ENCODE measurements at regions not wholly inside any gene's neighbourhood (a gene's known extent, or its start where the extent isn't known, plus 50 kb on each side); places are given as distances from the start of the nearest gene placed in this dataset.

GRCh38 chr10:83915801-83916200, 223.5 kb upstream of the GHITM start:
- TF ChIP-seq, protein P1, sequence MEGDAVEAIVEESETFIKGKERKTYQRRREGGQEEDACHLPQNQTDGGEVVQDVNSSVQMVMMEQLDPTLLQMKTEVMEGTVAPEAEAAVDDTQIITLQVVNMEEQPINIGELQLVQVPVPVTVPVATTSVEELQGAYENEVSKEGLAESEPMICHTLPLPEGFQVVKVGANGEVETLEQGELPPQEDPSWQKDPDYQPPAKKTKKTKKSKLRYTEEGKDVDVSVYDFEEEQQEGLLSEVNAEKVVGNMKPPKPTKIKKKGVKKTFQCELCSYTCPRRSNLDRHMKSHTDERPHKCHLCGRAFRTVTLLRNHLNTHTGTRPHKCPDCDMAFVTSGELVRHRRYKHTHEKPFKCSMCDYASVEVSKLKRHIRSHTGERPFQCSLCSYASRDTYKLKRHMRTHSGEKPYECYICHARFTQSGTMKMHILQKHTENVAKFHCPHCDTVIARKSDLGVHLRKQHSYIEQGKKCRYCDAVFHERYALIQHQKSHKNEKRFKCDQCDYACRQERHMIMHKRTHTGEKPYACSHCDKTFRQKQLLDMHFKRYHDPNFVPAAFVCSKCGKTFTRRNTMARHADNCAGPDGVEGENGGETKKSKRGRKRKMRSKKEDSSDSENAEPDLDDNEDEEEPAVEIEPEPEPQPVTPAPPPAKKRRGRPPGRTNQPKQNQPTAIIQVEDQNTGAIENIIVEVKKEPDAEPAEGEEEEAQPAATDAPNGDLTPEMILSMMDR (IDR thresholded peaks at IDR 0.05; ENCODE audit: low read length) = no peak
- TF ChIP-seq EZH2phosphoT487 (IDR thresholded peaks at IDR 0.05; ENCODE audit: low read length) = no peak

All from MM.1S (cell line).